ENCODE measurements at regions not wholly inside any gene's neighbourhood (a gene's known extent, or its start where the extent isn't known, plus 50 kb on each side); places are given as distances from the start of the nearest gene placed in this dataset.

- no peak for FAIRE-seq
- H3K4me1 ChIP-seq (ENCODE audit: control insufficient read depth, extremely low read depth, insufficient read depth, low read length), result no peaks in the 10 kb centered on the region
- H2AFZ ChIP-seq (ENCODE audit: control insufficient read depth, low read length), result no peak overlapping the region
- H3K9ac ChIP-seq (ENCODE audit: control insufficient read depth, extremely low read depth, insufficient read depth, low read length), result no peak overlapping the region
- no peaks in the 10 kb centered on the region for H3K9me3 ChIP-seq (ENCODE audit: control insufficient read depth, low read depth, low read length)
- H3K36me3 ChIP-seq (ENCODE audit: control insufficient read depth in 2 of 2, extremely low read depth in 1 of 2, insufficient read depth in 2 of 2, low read length in 2 of 2), result no peaks in the 10 kb centered on the region
- no peak for DNase-seq (ENCODE audit: low read depth, low spot score)
- no peak overlapping the region for H3K4me3 ChIP-seq (ENCODE audit: control insufficient read depth in 2 of 3, extremely low read depth in 1 of 3, insufficient read depth in 2 of 3, low read depth in 1 of 3, low read length in 3 of 3)
- TF ChIP-seq CTCF (optimal IDR thresholded peaks at IDR 0.05 in 1 of 3, IDR thresholded peaks at IDR 0.05 in 1 of 3, conservative IDR thresholded peaks at IDR 0.05 in 1 of 3; ENCODE audit: extremely low read depth in 1 of 3, insufficient read depth in 2 of 3, low read length in 3 of 3) (no peak), EZH2 (IDR thresholded peaks at IDR 0.05; ENCODE audit: low read length) (no peak)
- no peaks in the 10 kb centered on the region for H4K20me1 ChIP-seq (ENCODE audit: control insufficient read depth, extremely low read depth, insufficient read depth, low read length)
- no peaks in the 10 kb centered on the region for H3K9me1 ChIP-seq (ENCODE audit: control insufficient read depth, extremely low read depth, insufficient read depth, low read length)
- H3K27ac ChIP-seq (ENCODE audit: control insufficient read depth, insufficient read depth, low read length), result no peak overlapping the region
- H3K4me2 ChIP-seq (ENCODE audit: control insufficient read depth, extremely low read depth, insufficient read depth, low read depth, low read length), result no peak overlapping the region
- H3K27me3 ChIP-seq (ENCODE audit: control insufficient read depth, extremely low read depth, insufficient read depth, low read length), result no peaks in the 10 kb centered on the region
- H3K79me2 ChIP-seq (ENCODE audit: control insufficient read depth, insufficient read depth, low read length), result no peaks in the 10 kb centered on the region
- dilution Hi-C loops (cut with MboI; ENCODE audit: extremely low pct_ligation_motif_present, low sequenced_read_pairs), result no loop called here
Measured at GRCh38 chrX:145178268-145178667, 69.0 kb upstream of the SPANXN1 start.

DNA sequence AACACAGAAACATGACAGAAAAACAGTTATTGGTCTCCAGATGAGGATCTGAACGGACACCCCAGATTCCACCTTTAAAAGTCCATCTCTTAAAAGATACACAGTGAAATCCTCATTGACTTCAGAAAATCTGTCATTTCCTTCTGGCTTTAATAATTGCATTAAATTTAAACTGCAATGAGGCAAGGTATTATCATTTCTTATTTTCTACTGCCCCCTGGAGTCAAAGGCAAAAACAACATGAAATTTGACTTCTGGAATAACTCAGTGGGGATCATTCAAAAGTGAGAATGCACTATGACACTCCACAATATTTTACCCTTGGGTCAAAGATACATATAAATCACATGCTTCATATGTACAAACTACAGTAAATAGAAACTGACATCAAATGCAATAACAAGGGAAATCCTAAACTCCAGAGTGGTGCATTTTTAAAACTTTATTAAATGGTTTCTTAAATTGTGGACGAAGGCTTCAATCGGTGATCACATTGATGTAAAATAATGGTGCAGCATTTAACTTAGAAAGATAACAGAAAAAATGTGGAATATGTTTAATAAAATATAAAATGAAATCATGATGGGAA is 56.4 kb upstream of the SPANXN1 start:
- Histone ChIP-seq H3K9me3 (ENCODE audit: control insufficient read depth, low read depth, low read length) (no peaks in the 10 kb centered on the region), H3K9me1 (ENCODE audit: control insufficient read depth, extremely low read depth, insufficient read depth, low read length) (no peaks in the 10 kb centered on the region), H3K9ac (ENCODE audit: control insufficient read depth, extremely low read depth, insufficient read depth, low read length) (no peak overlapping the region), H3K4me3 (ENCODE audit: control insufficient read depth in 2 of 3, extremely low read depth in 1 of 3, insufficient read depth in 2 of 3, low read depth in 1 of 3, low read length in 3 of 3) (no peak overlapping the region), H3K4me1 (ENCODE audit: control insufficient read depth, extremely low read depth, insufficient read depth, low read length) (no peaks in the 10 kb centered on the region), H3K79me2 (ENCODE audit: control insufficient read depth, insufficient read depth, low read length) (no peaks in the 10 kb centered on the region), H3K36me3 (ENCODE audit: control insufficient read depth in 2 of 2, extremely low read depth in 1 of 2, insufficient read depth in 2 of 2, low read length in 2 of 2) (no peaks in the 10 kb centered on the region), H3K27ac (ENCODE audit: control insufficient read depth, insufficient read depth, low read length) (no peak overlapping the region), H3K27me3 (ENCODE audit: control insufficient read depth, extremely low read depth, insufficient read depth, low read length) (no peaks in the 10 kb centered on the region), H2AFZ (ENCODE audit: control insufficient read depth, low read length) (no peak overlapping the region), H3K4me2 (ENCODE audit: control insufficient read depth, extremely low read depth, insufficient read depth, low read depth, low read length) (no peak overlapping the region), H4K20me1 (ENCODE audit: control insufficient read depth, extremely low read depth, insufficient read depth, low read length) (no peaks in the 10 kb centered on the region)
- TF ChIP-seq CTCF (optimal IDR thresholded peaks at IDR 0.05 in 1 of 3, IDR thresholded peaks at IDR 0.05 in 1 of 3, conservative IDR thresholded peaks at IDR 0.05 in 1 of 3; ENCODE audit: extremely low read depth in 1 of 3, insufficient read depth in 2 of 3, low read length in 3 of 3) (peak in 2 of 3 experiments; percentile 25 to 34), EZH2 (IDR thresholded peaks at IDR 0.05; ENCODE audit: low read length) (no peak)
- DNase-seq (ENCODE audit: low read depth, low spot score), result no peak
- no peak for FAIRE-seq
- dilution Hi-C loops (cut with MboI; ENCODE audit: extremely low pct_ligation_motif_present, low sequenced_read_pairs), result no loop called here
